Right renal pelvis (tissue), 4 donors: ENCODE measurements at regions not wholly inside any gene's neighbourhood (a gene's known extent, or its start where the extent isn't known, plus 50 kb on each side); places are given as distances from the start of the nearest gene placed in this dataset.

Experiments used
- DNase-seq, 4 donors: peaks; one replicate each; pipeline ENCODE4 v3.0.0-alpha.2; 2013; ENCODE audit warnings: low read depth in 4 of 4, low spot score in 3 of 4, missing footprints in 1 of 4

DNA sequence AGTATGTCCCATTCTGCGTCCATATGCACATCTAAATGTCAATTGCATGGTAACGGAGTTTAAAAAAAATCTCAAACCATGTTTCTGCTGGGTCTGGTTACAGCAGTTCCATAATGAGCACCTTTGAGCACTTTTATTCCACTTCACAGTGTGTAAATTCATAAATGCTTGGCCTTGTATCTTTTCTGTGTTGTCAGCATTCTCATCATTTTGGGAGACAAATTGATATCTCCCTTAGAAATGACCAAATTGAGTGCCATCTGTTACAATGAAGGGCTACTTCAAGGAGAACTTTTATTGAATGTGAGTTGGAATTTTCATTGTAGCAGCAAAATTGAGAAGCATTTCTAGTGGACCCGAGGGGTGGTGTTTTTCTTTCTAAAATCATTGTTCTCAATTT lies 432.9 kb upstream of the PCDH9 start:
- no peak for DNase-seq

GRCh38 chr13:67652887-67653286 lies 422.8 kb upstream of the PCDH9 start:
- no peak for DNase-seq

- no peak for DNase-seq
Observed at GRCh38 chr13:67651908-67652465, 421.9 kb upstream of the PCDH9 start.

DNA sequence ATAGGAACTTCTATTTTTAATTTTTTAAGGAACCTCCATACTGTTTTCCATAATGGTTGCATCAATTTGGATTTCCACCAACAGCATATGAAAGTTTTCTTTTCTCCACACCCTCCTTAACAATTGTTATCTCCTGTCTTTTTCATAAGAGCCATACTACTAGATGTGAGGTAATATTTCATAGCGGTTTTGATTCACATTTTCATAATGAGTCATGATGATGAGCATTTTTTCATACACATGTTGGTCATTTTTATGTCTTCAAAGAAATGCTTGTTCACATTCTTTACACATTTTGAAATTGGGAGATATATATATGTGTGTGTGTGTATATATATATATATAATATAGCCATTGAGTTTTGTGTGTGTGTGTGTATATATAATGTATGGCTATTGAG lies 420.3 kb upstream of the PCDH9 start:
- DNase-seq = no peak

- DNase-seq = no peak
Observed at GRCh38 chr13:67645874-67646467, 415.8 kb upstream of the PCDH9 start.

- no peak for DNase-seq
Observed at GRCh38 chr13:67643516-67644055, 413.4 kb upstream of the PCDH9 start.

- DNase-seq = no peak
Observed at GRCh38 chr13:67642657-67643056, 412.5 kb upstream of the PCDH9 start.

- no peak for DNase-seq
Observed at GRCh38 chr13:67635754-67636153, 405.6 kb upstream of the PCDH9 start.

GRCh38 chr13:67632590-67632989 lies 402.5 kb upstream of the PCDH9 start:
- no peak for DNase-seq

DNA sequence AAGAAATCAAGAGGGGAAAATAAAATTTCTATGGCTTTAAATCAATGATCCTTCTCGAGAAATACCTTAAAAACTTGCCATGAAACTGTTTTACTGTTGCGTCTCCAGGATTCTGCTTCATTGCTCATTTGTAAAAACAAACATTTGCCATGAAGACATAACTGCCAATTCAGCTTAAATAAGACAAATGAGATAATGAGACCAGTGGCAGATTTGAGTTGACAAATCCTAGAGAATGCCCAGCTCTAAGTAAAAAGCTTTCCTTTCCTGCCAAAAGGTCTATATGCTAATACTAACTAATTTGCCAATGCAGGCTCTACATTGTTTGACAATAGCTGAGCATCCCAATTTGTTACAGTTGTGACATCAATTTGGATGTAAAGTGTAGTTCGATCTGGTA lies 400.5 kb upstream of the PCDH9 start:
- no peak for DNase-seq

GRCh38 chr13:67623630-67624029 lies 393.5 kb upstream of the PCDH9 start:
- no peak for DNase-seq

GRCh38 chr13:67620665-67621064 lies 390.5 kb upstream of the PCDH9 start:
- DNase-seq = no peak

DNA sequence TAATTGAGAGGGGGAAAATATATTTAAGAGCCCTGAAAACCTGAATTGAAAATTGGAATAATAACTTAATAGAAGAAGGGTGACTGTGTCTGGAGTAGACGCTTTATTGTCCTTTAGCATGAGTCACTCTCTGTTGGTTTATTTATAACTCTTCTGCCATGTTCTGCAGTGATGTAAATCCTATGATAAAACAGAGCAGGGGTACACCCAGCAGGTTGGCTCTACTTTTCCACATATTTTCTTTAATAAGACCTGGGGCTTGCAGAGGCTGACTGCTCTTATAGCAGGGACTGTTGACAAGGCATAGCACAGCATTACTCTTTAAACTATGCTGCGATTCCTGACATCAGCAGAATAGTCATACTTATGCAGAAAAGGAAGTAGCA lies 389.9 kb upstream of the PCDH9 start:
- no peak for DNase-seq

- DNase-seq = no peak
Observed at GRCh38 chr13:67619351-67619994, 389.3 kb upstream of the PCDH9 start.

GRCh38 chr13:67614579-67614978 lies 384.4 kb upstream of the PCDH9 start:
- DNase-seq = no peak

- DNase-seq = no peak
Observed at GRCh38 chr13:67614013-67614412, 383.9 kb upstream of the PCDH9 start.

GRCh38 chr13:67588607-67589006 lies 358.5 kb upstream of the PCDH9 start:
- DNase-seq = no peak

- no peak for DNase-seq
Observed at GRCh38 chr13:67577361-67577760, 347.2 kb upstream of the PCDH9 start.

DNA sequence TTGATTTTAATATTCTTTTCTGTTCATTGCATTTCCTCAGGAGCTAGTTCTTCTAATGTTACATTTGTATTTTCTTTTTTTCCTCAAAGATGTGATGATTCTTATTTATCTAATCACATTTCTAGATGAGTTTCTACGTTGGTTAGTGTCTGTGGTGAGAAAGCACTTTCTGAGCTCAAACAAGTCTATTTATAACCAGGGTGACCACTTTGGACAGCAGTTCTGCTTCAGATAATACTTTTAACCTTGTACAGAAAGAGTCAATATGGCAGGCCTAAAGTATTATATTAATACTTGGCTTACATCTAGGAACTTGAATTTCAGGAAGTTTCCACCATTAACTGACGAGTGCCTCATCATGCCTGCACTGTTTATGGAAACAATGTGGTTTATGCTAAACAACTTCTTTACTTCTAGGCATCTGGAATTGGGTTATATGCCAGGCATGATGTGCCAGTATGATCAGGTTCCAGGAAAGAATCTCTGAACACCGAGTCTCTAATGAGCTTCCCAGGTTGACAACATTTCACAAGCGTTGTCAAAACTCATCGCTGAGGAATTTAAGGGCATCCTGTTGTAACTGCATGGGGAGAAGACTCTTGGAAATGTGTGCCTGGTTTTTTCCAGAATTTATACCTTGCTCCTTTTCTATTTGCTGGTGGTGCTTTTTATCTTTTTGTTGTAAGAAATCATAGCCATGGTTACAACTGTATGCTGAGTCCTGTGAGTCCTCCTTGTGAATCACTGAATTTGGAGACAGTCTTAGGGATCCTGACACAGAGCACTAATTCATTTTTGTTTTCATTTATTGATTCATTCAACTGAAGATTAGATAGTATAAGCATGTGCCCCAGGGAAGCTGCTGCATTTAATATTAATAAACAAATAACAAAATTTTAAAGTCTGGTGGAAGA lies 344.4 kb upstream of the PCDH9 start:
- DNase-seq = no peak

GRCh38 chr13:67568205-67568604 lies 338.1 kb upstream of the PCDH9 start:
- no peak for DNase-seq

DNA sequence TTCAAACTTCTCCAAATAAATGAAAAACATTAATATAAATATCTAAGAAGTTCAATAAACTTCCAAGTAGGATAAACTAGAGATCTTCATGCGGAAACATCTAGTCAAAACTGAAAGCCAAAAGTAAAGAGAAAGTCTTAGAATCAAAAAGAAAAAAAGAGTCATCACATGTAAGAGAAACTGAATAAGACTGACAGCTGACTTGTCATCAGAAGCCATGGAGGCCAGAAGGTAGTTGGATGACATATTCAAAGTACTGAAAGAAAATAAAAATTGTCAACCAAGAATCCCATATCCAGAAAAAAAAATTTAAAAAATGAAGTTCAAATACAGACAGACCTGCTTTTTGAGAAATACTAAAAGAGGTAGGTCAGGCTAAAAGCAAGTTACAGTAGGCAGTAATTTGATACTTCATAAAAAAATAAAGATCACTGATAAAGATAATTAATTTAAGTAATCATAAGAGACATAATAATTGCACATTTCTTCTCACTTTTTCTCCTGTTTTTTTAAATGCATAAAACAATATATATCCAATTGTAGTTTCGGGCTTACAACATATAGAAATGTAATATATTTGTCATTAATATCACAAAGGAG lies 327.6 kb upstream of the PCDH9 start:
- no peak for DNase-seq
